GM23338 (cell line): ENCODE measurements at regions not wholly inside any gene's neighbourhood (a gene's known extent, or its start where the extent isn't known, plus 50 kb on each side); places are given as distances from the start of the nearest gene placed in this dataset.

Source experiments
- ATAC-seq: fragments of 200-7000 bp; cut with Tn5 transposase; 3 replicates; pipeline ENCODE4 v1.9.1; 2020
- DNase-seq: peaks from one replicate; pipeline ENCODE4 v3.0.0-alpha.2; 2015; ENCODE audit warnings: low spot score
- H2AFZ ChIP-seq: fragments of 200-600 bp; sonication (generic); 2 replicates; pipeline ENCODE4 v1.8.0; 2016; ENCODE audit warnings: antibody characterized with exemption, mild to moderate bottlenecking, moderate library complexity
- H3F3A ChIP-seq: fragments of 200-600 bp; sonication (generic); replicated peaks from 2 replicates; pipeline ENCODE4 v1.8.0; 2017; ENCODE audit warnings: antibody characterized with exemption, mixed run types, low read depth
- H3K27ac ChIP-seq: fragments of 200-600 bp; sonication (generic); 2 replicates; pipeline ENCODE4 v1.6.1; 2016; ENCODE audit warnings: low read depth
- H3K27me3 ChIP-seq: fragments of 200-600 bp; sonication (generic); 2 replicates; pipeline ENCODE4 v1.8.0; 2016; ENCODE audit warnings: mild to moderate bottlenecking, mixed run types, moderate library complexity; ENCODE audit not compliant: insufficient read depth
- H3K36me3 ChIP-seq: fragments of 200-600 bp; sonication (generic); 2 replicates; pipeline ENCODE4 v1.8.0; 2016; ENCODE audit warnings: mild to moderate bottlenecking; ENCODE audit not compliant: insufficient read depth
- H3K4me1 ChIP-seq: fragments of 200-600 bp; sonication (generic); 2 replicates; pipeline ENCODE4 v1.8.0; 2016; ENCODE audit warnings: mild to moderate bottlenecking, moderate library complexity; ENCODE audit not compliant: insufficient read depth
- H3K4me2 ChIP-seq: fragments of 200-600 bp; sonication (generic); 2 replicates; pipeline ENCODE4 v1.7.1; 2017; ENCODE audit warnings: mixed run types
- H3K4me3 ChIP-seq: fragments of 200-600 bp; sonication (generic); 2 replicates; pipeline ENCODE4 v1.6.1; 2016; ENCODE audit warnings: mixed run types
- H3K79me2 ChIP-seq: fragments of 200-600 bp; sonication (generic); replicated peaks from 2 replicates; pipeline ENCODE4 v1.8.0; 2017; ENCODE audit warnings: mild to moderate bottlenecking; ENCODE audit not compliant: insufficient read depth
- H3K9me2 ChIP-seq: fragments of 200-600 bp; sonication (generic); 2 replicates; pipeline ENCODE4 v1.8.0; 2017; ENCODE audit not compliant: insufficient read depth
- H4K20me1 ChIP-seq: fragments of 200-600 bp; sonication (generic); replicated peaks from 2 replicates; pipeline ENCODE4 v1.8.0; 2017; ENCODE audit warnings: mild to moderate bottlenecking; ENCODE audit not compliant: insufficient read depth
- H3K27ac Mint-ChIP-seq: 2 replicates; pipeline ENCODE4 v1.8.0; 2020; ENCODE audit warnings: inconsistent platforms, mild to moderate bottlenecking, moderate library complexity, mixed read lengths
- H3K27me3 Mint-ChIP-seq: 3 replicates; pipeline ENCODE4 v1.8.0; 2022; ENCODE audit warnings: low read depth, mild to moderate bottlenecking, moderate library complexity, mixed read lengths, inconsistent platforms; ENCODE audit not compliant: insufficient read depth, poor library complexity
- H3K36me3 Mint-ChIP-seq: 3 replicates; pipeline ENCODE4 v1.8.0; 2021; ENCODE audit warnings: low read depth, mild to moderate bottlenecking, inconsistent platforms, moderate library complexity, mixed read lengths
- H3K4me1 Mint-ChIP-seq: 3 replicates; pipeline ENCODE4 v1.8.0; 2020; ENCODE audit warnings: mild to moderate bottlenecking, inconsistent platforms, mixed read lengths
- H3K4me3 Mint-ChIP-seq: 3 replicates; pipeline ENCODE4 v1.8.0; 2021; ENCODE audit warnings: moderate library complexity, mild to moderate bottlenecking, inconsistent platforms, mixed read lengths
- H3K9me3 Mint-ChIP-seq: 3 replicates; pipeline ENCODE4 v1.8.0; 2020; ENCODE audit warnings: moderate library complexity, mild to moderate bottlenecking, inconsistent platforms, mixed read lengths
- CREB1 ChIP-seq: fragments of 250-450 bp; sonication (Bioruptor Pico); IDR thresholded peaks from 2 replicates; pipeline ENCODE4 v1.5.0; 2020; ENCODE audit warnings: low read depth, mild to moderate bottlenecking, moderate library complexity
- POLR2AphosphoS5 ChIP-seq: IDR thresholded peaks from 2 replicates; pipeline ENCODE4 v1.6.1; 2016; ENCODE audit warnings: antibody characterized with exemption, low read depth
- STAT1 ChIP-seq: IDR thresholded peaks from one replicate; pipeline ENCODE4 v1.6.1; 2016; ENCODE audit warnings: antibody characterized with exemption; ENCODE audit not compliant: unreplicated experiment
- ZNF114 ChIP-seq: fragments of 250-450 bp; sonication (Bioruptor Pico); IDR thresholded peaks from 2 replicates; pipeline ENCODE4 v1.5.0; 2020; ENCODE audit warnings: mild to moderate bottlenecking, moderate library complexity
- ZNF331 ChIP-seq: fragments of 250-450 bp; sonication (Bioruptor Pico); IDR thresholded peaks from 2 replicates; pipeline ENCODE4 v1.5.0; 2020; ENCODE audit warnings: low read depth, mild to moderate bottlenecking, moderate library complexity
- TF ChIP-seq, protein P1 (sequence below): fragments of 250-450 bp; sonication (Bioruptor Pico); IDR thresholded peaks from 2 replicates; pipeline ENCODE4 v1.5.0; 2020; ENCODE audit warnings: mild to moderate bottlenecking, moderate library complexity
- TF ChIP-seq, protein P2 (sequence below), 2 experiments: fragments of 200-600 bp in 1 of 2; sonication (generic) in 1 of 2; conservative IDR thresholded peaks; 2 replicates each; pipeline versions ENCODE4 v1.5.1 to v1.6.1; 2016 to 2017; ENCODE audit warnings: antibody characterized with exemption in 2 of 2, low read depth in 2 of 2, mild to moderate bottlenecking in 2 of 2, moderate library complexity in 1 of 2
- TF ChIP-seq, protein P3 (sequence below): IDR thresholded peaks from one replicate; pipeline ENCODE4 v1.6.1; 2018; ENCODE audit warnings: antibody characterized with exemption; ENCODE audit not compliant: unreplicated experiment

DNA sequence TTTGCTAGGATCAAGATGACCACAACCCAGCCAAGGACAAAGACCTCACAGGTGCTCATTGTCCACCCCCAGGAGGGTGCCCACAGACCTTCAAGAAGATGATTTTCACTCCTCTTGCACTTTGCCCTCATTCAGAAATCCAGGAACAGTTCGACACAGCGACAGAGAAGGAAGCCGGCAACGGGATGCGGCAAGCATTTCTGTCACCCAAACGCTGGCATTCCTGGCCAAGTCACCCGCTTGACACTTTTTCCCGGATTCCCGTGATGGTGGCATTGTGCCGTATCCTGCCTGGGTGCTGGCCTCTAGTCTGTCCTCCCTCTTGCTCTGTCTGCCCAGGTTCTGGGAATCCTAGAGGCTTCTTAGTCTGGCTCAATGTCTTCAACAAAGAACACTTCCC is 770.4 kb upstream of the ALG10B start:
- Mint-ChIP-seq H3K36me3 (peaks cover 73% of the 10 kb centered on the region), H3K27me3 (peaks cover 15% of the 10 kb centered on the region), H3K4me1 (no peaks in the 10 kb centered on the region), H3K9me3 (peaks cover 98% of the 10 kb centered on the region), H3K27ac (no peak overlapping the region), H3K4me3 (no peak overlapping the region)
- ATAC-seq (no peak), DNase-seq (no peak)
- no peak overlapping the region for H2AFZ ChIP-seq
- H3K9me2 ChIP-seq, result no peaks in the 10 kb centered on the region
- no peaks in the 10 kb centered on the region for H3F3A ChIP-seq
- H4K20me1 ChIP-seq, result no peaks in the 10 kb centered on the region
- no peaks in the 10 kb centered on the region for H3K79me2 ChIP-seq
- no peaks in the 10 kb centered on the region for H3K4me1 ChIP-seq
- H3K36me3 ChIP-seq, result no peaks in the 10 kb centered on the region
- no peaks in the 10 kb centered on the region for H3K27me3 ChIP-seq
- TF ChIP-seq STAT1 (no peak), CREB1 (CRISPR knock-in tag) (no peak), ZNF114 (CRISPR knock-in tag) (no peak), ZNF331 (CRISPR knock-in tag) (no peak), POLR2AphosphoS5 (no peak)
- TF ChIP-seq, protein P1, sequence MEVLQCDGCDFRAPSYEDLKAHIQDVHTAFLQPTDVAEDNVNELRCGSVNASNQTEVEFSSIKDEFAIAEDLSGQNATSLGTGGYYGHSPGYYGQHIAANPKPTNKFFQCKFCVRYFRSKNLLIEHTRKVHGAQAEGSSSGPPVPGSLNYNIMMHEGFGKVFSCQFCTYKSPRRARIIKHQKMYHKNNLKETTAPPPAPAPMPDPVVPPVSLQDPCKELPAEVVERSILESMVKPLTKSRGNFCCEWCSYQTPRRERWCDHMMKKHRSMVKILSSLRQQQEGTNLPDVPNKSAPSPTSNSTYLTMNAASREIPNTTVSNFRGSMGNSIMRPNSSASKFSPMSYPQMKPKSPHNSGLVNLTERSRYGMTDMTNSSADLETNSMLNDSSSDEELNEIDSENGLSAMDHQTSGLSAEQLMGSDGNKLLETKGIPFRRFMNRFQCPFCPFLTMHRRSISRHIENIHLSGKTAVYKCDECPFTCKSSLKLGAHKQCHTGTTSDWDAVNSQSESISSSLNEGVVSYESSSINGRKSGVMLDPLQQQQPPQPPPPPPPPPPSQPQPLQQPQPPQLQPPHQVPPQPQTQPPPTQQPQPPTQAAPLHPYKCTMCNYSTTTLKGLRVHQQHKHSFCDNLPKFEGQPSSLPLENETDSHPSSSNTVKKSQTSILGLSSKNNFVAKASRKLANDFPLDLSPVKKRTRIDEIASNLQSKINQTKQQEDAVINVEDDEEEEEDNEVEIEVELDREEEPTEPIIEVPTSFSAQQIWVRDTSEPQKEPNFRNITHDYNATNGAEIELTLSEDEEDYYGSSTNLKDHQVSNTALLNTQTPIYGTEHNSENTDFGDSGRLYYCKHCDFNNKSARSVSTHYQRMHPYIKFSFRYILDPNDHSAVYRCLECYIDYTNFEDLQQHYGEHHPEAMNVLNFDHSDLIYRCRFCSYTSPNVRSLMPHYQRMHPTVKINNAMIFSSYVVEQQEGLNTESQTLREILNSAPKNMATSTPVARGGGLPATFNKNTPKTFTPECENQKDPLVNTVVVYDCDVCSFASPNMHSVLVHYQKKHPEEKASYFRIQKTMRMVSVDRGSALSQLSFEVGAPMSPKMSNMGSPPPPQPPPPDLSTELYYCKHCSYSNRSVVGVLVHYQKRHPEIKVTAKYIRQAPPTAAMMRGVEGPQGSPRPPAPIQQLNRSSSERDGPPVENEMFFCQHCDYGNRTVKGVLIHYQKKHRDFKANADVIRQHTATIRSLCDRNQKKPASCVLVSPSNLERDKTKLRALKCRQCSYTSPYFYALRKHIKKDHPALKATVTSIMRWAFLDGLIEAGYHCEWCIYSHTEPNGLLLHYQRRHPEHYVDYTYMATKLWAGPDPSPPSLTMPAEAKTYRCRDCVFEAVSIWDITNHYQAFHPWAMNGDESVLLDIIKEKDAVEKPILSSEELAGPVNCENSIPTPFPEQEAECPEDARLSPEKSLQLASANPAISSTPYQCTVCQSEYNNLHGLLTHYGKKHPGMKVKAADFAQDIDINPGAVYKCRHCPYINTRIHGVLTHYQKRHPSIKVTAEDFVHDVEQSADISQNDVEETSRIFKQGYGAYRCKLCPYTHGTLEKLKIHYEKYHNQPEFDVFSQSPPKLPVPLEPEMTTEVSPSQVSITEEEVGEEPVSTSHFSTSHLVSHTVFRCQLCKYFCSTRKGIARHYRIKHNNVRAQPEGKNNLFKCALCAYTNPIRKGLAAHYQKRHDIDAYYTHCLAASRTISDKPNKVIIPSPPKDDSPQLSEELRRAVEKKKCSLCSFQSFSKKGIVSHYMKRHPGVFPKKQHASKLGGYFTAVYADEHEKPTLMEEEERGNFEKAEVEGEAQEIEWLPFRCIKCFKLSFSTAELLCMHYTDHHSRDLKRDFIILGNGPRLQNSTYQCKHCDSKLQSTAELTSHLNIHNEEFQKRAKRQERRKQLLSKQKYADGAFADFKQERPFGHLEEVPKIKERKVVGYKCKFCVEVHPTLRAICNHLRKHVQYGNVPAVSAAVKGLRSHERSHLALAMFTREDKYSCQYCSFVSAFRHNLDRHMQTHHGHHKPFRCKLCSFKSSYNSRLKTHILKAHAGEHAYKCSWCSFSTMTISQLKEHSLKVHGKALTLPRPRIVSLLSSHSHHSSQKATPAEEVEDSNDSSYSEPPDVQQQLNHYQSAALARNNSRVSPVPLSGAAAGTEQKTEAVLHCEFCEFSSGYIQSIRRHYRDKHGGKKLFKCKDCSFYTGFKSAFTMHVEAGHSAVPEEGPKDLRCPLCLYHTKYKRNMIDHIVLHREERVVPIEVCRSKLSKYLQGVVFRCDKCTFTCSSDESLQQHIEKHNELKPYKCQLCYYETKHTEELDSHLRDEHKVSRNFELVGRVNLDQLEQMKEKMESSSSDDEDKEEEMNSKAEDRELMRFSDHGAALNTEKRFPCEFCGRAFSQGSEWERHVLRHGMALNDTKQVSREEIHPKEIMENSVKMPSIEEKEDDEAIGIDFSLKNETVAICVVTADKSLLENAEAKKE (CRISPR knock-in tag), result no peak
- TF ChIP-seq, protein P2, sequence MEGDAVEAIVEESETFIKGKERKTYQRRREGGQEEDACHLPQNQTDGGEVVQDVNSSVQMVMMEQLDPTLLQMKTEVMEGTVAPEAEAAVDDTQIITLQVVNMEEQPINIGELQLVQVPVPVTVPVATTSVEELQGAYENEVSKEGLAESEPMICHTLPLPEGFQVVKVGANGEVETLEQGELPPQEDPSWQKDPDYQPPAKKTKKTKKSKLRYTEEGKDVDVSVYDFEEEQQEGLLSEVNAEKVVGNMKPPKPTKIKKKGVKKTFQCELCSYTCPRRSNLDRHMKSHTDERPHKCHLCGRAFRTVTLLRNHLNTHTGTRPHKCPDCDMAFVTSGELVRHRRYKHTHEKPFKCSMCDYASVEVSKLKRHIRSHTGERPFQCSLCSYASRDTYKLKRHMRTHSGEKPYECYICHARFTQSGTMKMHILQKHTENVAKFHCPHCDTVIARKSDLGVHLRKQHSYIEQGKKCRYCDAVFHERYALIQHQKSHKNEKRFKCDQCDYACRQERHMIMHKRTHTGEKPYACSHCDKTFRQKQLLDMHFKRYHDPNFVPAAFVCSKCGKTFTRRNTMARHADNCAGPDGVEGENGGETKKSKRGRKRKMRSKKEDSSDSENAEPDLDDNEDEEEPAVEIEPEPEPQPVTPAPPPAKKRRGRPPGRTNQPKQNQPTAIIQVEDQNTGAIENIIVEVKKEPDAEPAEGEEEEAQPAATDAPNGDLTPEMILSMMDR (conservative IDR thresholded peaks at IDR 0.05; ENCODE audit: low read depth in 2 of 2), result no peak
- TF ChIP-seq, protein P3, sequence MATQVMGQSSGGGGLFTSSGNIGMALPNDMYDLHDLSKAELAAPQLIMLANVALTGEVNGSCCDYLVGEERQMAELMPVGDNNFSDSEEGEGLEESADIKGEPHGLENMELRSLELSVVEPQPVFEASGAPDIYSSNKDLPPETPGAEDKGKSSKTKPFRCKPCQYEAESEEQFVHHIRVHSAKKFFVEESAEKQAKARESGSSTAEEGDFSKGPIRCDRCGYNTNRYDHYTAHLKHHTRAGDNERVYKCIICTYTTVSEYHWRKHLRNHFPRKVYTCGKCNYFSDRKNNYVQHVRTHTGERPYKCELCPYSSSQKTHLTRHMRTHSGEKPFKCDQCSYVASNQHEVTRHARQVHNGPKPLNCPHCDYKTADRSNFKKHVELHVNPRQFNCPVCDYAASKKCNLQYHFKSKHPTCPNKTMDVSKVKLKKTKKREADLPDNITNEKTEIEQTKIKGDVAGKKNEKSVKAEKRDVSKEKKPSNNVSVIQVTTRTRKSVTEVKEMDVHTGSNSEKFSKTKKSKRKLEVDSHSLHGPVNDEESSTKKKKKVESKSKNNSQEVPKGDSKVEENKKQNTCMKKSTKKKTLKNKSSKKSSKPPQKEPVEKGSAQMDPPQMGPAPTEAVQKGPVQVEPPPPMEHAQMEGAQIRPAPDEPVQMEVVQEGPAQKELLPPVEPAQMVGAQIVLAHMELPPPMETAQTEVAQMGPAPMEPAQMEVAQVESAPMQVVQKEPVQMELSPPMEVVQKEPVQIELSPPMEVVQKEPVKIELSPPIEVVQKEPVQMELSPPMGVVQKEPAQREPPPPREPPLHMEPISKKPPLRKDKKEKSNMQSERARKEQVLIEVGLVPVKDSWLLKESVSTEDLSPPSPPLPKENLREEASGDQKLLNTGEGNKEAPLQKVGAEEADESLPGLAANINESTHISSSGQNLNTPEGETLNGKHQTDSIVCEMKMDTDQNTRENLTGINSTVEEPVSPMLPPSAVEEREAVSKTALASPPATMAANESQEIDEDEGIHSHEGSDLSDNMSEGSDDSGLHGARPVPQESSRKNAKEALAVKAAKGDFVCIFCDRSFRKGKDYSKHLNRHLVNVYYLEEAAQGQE, result no peak
- no peak overlapping the region for H3K27ac ChIP-seq
- no peak overlapping the region for H3K4me3 ChIP-seq
- H3K4me2 ChIP-seq, result no peak overlapping the region
